ENCODE measurements at regions not wholly inside any gene's neighbourhood (a gene's known extent, or its start where the extent isn't known, plus 50 kb on each side); places are given as distances from the start of the nearest gene placed in this dataset.
"Not testable (repeated sequence)": the region's sequence is repeated elsewhere in the genome, so short reads cannot be mapped to it uniquely, and the experiment has no call there.

GRCh38 chr3:39657075-39657474 is 152.3 kb upstream of the MYRIP start:
- DNase-seq (ENCODE audit: low spot score): no peak

- DNase-seq (ENCODE audit: low spot score): no peak
Observed at GRCh38 chr3:39657775-39658174, 151.6 kb upstream of the MYRIP start.

DNA sequence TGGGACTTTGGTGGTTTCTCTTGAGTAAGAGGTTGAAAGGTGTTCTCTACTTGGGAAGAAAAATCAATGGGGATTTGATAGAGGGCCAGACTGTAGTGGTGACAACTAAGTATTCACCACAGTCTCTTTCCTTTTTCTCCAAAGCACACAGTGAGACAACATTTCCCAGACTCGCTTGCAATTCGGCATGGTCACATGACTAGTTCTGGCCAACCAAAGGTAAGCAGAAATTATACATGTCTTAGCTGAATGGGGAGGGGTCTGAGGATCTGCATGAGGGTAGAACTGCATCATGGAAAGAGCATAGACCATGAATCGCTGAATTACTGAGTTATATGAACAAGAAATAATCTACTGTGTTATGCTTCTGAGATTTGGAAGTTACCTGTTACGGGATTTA is 144.5 kb upstream of the MYRIP start:
- no peak for DNase-seq (ENCODE audit: low spot score)

DNA sequence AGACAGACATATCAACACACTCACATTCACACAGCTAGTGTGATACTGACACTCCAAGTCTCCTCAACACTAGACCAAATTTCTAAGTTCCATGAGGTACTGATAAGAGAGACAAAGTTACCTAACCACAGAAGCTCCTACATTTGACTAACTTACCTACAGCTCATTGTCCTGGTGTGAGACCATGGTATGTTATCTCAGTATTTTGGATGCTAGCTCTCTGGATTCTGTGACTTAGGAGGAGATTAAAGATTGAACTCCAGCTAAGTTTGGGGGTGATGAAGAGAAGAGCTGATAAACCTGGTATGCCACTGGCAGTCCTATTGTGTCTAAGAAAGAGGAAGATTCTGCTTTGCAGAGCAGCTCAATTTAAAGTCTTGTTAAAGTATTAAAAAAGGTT is 144.0 kb upstream of the MYRIP start:
- DNase-seq (ENCODE audit: low spot score): no peak

GRCh38 chr3:39668420-39668819 is 141.0 kb upstream of the MYRIP start:
- DNase-seq (ENCODE audit: low spot score): peak; percentile 47

GRCh38 chr3:39671116-39671515 is 138.3 kb upstream of the MYRIP start:
- DNase-seq (ENCODE audit: low spot score): no peak

DNA sequence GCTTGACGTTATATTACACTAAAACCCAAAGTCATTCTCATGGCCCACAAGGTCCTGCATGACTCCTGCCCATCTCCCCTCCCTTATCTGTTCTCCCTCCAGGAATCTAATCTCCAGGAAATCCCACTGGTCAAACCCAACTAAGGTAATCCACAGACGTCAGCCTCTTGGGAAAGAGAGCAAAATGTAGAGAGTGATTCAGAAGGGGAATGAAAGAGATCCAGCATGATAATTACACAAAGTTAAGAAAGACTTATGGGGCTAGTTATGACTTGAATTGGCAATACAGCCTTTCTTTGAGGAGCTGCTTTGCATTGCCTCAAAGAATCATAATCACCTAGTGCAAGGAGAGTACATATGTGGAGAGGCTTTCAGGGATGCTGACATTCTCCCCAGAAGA is 137.8 kb upstream of the MYRIP start:
- DNase-seq (ENCODE audit: low spot score): no peak

- DNase-seq (ENCODE audit: low spot score): no peak
Observed at GRCh38 chr3:39705351-39705900, 104.0 kb upstream of the MYRIP start.

DNA sequence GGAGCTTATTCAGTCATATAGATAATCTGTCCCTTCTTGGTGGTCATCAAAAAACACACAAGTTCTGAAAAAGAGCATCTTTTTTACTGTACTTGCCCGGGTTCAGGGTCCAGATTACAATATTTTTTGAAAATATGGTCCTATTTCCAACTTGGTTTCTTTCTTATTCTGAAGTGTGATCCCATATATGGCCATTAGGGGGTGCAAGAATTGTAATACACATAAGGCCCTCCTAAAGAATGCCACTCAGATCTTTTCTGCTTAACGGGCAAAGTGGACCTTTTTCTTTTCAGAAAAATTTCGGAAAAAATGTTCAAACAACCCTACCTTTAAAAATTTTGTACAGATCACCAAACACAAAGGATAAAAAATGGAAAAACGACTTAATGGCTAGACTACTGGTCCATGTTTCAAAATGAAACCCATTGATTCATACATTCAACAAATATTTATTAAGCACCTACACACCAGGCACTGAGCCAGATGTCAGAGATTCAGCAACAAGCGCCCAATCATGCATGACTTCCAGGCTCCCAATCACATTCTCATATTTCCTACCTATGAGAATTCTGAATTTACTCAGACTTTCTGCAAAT is 102.0 kb upstream of the MYRIP start:
- peak; percentile 50 for DNase-seq (ENCODE audit: low spot score)

DNA sequence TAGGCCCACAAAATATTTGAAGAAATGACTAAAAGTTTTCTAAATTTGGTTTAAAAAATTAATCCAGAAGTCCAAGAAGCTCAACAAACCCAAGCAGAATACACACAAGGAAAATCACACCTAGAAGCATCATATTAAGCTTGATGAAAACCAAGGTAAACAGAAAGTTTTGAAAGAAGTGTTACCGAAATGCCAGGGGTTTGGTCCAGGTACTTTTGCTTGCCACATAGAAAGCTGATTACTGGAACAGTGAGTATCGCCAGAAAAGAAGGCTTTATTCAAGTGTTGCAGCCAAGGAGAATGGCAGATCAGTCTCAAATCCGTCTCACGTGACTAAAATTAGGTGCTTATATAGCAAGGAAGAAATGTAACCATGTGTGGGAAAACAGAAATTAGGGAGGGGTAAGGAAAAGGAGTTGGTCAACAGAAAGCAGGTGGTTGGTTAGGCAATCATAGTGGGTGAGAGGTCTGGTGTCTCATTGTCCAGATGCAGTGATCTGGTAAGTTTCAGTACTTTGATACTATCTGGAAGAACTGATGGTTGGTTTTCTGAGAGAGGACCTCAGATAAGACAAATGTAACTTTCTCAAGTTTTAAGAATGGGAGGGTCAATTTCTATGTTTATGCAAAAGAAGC is 96.9 kb upstream of the MYRIP start:
- no peak for DNase-seq (ENCODE audit: low spot score)

GRCh38 chr3:39713341-39713740 is 96.1 kb upstream of the MYRIP start:
- not testable (repeated sequence) for DNase-seq (ENCODE audit: low spot score)

GRCh38 chr3:39716849-39717248 is 92.6 kb upstream of the MYRIP start:
- no peak for DNase-seq (ENCODE audit: low spot score)

DNA sequence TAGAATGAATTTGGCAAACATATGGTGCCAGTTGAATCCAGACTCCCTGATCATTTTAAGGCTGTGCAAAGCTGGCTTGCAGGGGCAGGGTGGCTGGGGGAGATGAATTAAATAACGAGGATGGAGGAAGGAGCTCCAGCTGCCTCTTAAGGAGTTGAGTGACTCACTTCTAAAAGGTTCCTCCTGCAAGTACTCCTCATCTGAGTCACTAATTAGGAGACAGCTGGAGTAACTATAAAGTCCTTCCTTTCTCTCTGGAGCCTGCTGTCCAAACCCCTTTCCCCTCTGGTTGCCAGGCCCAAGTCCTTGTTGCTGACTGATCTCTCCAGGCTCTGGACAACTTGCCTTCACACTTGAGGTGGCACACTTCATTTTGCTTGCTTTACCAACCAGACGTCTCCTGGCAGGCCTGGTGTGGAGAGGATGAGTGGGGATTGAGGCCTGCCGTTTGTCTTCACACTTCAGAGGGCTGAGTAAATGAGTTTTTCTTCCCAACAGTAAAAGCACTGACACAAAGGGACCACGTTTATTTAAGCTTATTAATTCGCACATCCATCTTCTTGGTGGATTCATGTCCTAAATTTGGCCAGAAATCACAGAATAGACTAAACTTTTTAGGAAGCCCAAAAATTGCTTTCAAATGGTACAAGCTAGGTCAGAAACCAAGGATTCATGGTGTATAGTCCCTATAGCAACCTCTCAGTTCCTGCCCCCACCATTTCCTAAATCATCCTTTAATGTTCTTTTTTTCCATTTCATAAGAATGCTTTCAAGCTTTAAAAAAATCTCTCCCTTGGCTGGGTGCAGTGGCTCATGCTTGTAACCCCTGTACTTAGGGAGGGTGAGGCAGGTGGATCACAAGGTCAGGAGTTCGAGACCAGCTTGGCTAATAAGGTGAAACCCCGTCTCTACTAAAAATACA is 90.5 kb upstream of the MYRIP start:
- peak; percentile 38 for DNase-seq (ENCODE audit: low spot score)

- DNase-seq (ENCODE audit: low spot score): no peak
Observed at GRCh38 chr3:39721076-39721475, 88.3 kb upstream of the MYRIP start.

- DNase-seq (ENCODE audit: low spot score): no peak
Observed at GRCh38 chr3:39724233-39724846, 85.1 kb upstream of the MYRIP start.

- DNase-seq (ENCODE audit: low spot score): no peak
Observed at GRCh38 chr3:39725321-39725720, 84.1 kb upstream of the MYRIP start.

DNA sequence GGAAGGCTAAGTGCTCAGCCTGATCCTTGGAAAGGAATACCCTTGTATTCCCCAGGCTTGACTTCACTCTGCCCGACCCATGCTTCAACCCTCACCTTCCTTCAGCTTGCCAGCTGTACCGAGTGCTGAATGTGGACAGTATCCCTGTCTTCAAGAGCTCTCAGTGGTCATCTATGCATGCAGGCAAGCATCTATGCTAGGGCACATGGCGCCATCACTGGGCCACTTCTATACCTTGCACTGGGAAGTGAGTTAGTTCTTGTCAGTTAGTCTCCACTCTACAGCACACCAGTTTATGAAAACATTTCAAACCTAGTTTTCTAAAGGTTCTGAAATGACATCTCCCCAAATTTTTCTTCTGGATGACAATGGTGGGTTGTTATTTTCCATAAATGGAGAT is 82.0 kb upstream of the MYRIP start:
- no peak for DNase-seq (ENCODE audit: low spot score)

- no peak for DNase-seq (ENCODE audit: low spot score)
Observed at GRCh38 chr3:39733804-39734203, 75.6 kb upstream of the MYRIP start.

GRCh38 chr3:39739658-39740057 is 69.8 kb upstream of the MYRIP start:
- not testable (repeated sequence) for DNase-seq (ENCODE audit: low spot score)

- no peak for DNase-seq (ENCODE audit: low spot score)
Observed at GRCh38 chr3:39744746-39745145, 64.7 kb upstream of the MYRIP start.

- DNase-seq (ENCODE audit: low spot score): no peak
Observed at GRCh38 chr3:39748002-39748401, 61.4 kb upstream of the MYRIP start.

DNA sequence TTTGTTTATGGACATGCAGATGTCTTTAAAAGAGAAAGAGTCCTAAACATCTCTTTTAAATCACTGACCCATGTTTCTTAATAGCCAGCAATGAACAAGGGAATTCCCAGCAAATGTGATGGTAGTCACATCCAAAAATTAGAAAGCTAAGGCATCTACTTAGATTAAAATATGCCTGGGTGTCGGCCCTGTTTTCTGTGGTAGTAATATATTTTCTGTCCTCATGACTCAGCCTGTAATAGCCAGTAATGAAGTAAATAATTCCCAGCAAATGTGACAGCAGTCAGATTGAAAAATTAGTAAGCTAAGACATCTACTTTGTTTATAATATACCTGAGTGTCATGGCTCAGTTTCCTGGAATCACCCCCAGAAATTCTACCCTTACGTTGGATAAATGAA is 60.6 kb upstream of the MYRIP start:
- DNase-seq (ENCODE audit: low spot score): no peak
